GM12878 (cell line): ENCODE measurements at regions not wholly inside any gene's neighbourhood (a gene's known extent, or its start where the extent isn't known, plus 50 kb on each side); places are given as distances from the start of the nearest gene placed in this dataset.
"Not testable (repeated sequence)": the region's sequence is repeated elsewhere in the genome, so short reads cannot be mapped to it uniquely, and the experiment has no call there.

Experiments
- ATAC-seq: fragments of 200-7000 bp; cut with Tn5 transposase; 3 replicates; pipeline ENCODE4 v1.9.1; 2020; ENCODE audit warnings: mild to moderate bottlenecking, moderate library complexity
- BruUV-seq: library from RNA; stranded (reverse); fragments of 400-500 nt; replicated peaks from 2 replicates; lab custom pipeline; 2021; lab: Mats Ljungman, UMichigan
- CTCF ChIA-PET: fragments of 300-600 bp; sonication (Branson Sonifier 250); formaldehyde crosslinking; extraction: SDS; loops from one replicate; lab custom pipeline; 2021; ENCODE audit warnings: inconsistent platforms; lab: Yijun Ruan, JAX
- POLR2A ChIA-PET: fragments of 350-600 bp; formaldehyde crosslinking; extraction: SDS; loops from one replicate; lab custom pipeline; 2021; ENCODE audit warnings: inconsistent platforms; lab: Charles Lee
- RAD21 ChIA-PET: fragments of 300-600 bp; sonication (Branson Sonifier 250); formaldehyde crosslinking; loops from one replicate; lab custom pipeline; 2023; ENCODE audit warnings: antibody characterized with exemption; ENCODE audit not compliant: unreplicated experiment; lab: Charles Lee
- SMC1A ChIA-PET: fragments of 300-600 bp; sonication (Branson Sonifier 250); formaldehyde crosslinking; loops from one replicate; lab custom pipeline; 2023; ENCODE audit not compliant: unreplicated experiment, uncharacterized antibody; lab: Charles Lee
- DNase-seq: peaks from one replicate; pipeline ENCODE4 v3.0.0-alpha.2; 2011; ENCODE audit warnings: low read depth, low spot score
- FAIRE-seq: peaks from 3 replicates; lab custom pipeline; 2011; peaks lifted over from hg19 to GRCh38; lab: Jason Lieb, UNC
- H2AFZ ChIP-seq: 2 replicates; pipeline ENCODE4 v1.6.0; 2011; ENCODE audit warnings: low read depth, low read length, control low read depth; ENCODE audit not compliant: control insufficient read depth
- H3K27ac ChIP-seq: 2 replicates; pipeline ENCODE4 v1.5.1; 2011; ENCODE audit warnings: control low read depth; ENCODE audit not compliant: control insufficient read depth, insufficient read depth
- H3K27me3 ChIP-seq, 2 experiments: replicated peaks in 1 of 2; 2 replicates each; pipeline versions ENCODE4 v1.6.0 to v1.6.1; 2011; ENCODE audit warnings: low read length in 1 of 2; ENCODE audit not compliant: control insufficient read depth in 2 of 2, insufficient read depth in 2 of 2
- H3K36me3 ChIP-seq, 2 experiments: 2 replicates each; pipeline ENCODE4 v1.5.1; 2011; ENCODE audit warnings: low read length in 1 of 2; ENCODE audit not compliant: control insufficient read depth in 2 of 2, insufficient read depth in 2 of 2
- H3K4me1 ChIP-seq: 2 replicates; pipeline ENCODE4 v1.6.1; 2011; ENCODE audit warnings: mild to moderate bottlenecking, low read length, moderate library complexity, mixed read lengths; ENCODE audit not compliant: control insufficient read depth, insufficient read depth
- H3K4me2 ChIP-seq: 2 replicates; pipeline ENCODE4 v1.6.0; 2011; ENCODE audit warnings: control low read depth; ENCODE audit not compliant: control insufficient read depth, insufficient read depth
- H3K4me3 ChIP-seq: fragments of 200-600 bp; sonication (generic); 2 replicates; pipeline ENCODE4 v1.5.1; 2016
- H3K79me2 ChIP-seq: 2 replicates; pipeline ENCODE4 v1.6.0; 2011; ENCODE audit warnings: low read length; ENCODE audit not compliant: control insufficient read depth, insufficient read depth
- H3K9ac ChIP-seq: 2 replicates; pipeline ENCODE4 v1.8.0; 2011; ENCODE audit warnings: low read length, control low read depth, mixed read lengths; ENCODE audit not compliant: control insufficient read depth, insufficient read depth
- H3K9me3 ChIP-seq: replicated peaks from 3 replicates; pipeline ENCODE4 v1.5.1; 2011; ENCODE audit warnings: mild to moderate bottlenecking, low read length; ENCODE audit not compliant: control insufficient read depth, insufficient read depth
- H4K20me1 ChIP-seq: 2 replicates; pipeline ENCODE4 v1.6.0; 2011; ENCODE audit not compliant: control insufficient read depth, insufficient read depth
- WGBS: methylation state at CpG from one replicate; pipeline ENCODE4 v1.1.6; 2016; ENCODE audit warnings: low lambda C conversion rate; ENCODE audit not compliant: insufficient replicate concordance, insufficient coverage; ENCODE audit errors: missing lambda C conversion rate; 5-methylcytosine and 5-hydroxymethylcytosine counted together
- in situ Hi-C: fragments of 300-500 bp; cut with MboI; formaldehyde crosslinking; loops from 9 replicates; pipeline ENCODE4 v1.14.3; 2018; ENCODE audit warnings: mixed read lengths
- intact Hi-C: fragments of 100-400 bp; cut with micrococcal nuclease; formaldehyde crosslinking; loops from one replicate; pipeline ENCODE4 v1.14.2; 2022; ENCODE audit not compliant: unreplicated experiment

DNA sequence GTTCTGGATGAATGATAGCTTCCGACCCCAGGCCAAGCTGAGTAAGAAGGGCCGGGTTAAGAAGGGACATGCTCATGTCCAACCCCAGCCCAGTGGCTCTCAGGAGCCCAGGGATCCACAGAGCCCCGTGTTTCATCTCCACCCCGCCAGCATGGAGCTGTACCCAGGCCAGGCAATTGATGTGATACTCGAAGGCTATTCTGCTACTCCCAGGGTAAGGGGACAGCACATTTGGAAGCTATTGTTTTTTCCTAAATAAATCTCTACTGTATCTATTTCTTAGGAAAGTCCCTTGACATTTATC lies 255.0 kb upstream of the NBPF12 start:
- BruUV-seq, CTCF ChIA-PET: not testable (repeated sequence)

GRCh38 chr1:146682227-146683125 lies 255.6 kb upstream of the NBPF12 start:
- FAIRE-seq, ATAC-seq, H3K9me3 ChIP-seq, RAD21 ChIA-PET, H4K20me1 ChIP-seq, DNase-seq, intact Hi-C loops, POLR2A ChIA-PET, H3K27ac ChIP-seq, BruUV-seq, H3K79me2 ChIP-seq, H2AFZ ChIP-seq, H3K27me3 ChIP-seq, H3K36me3 ChIP-seq, H3K4me3 ChIP-seq, H3K4me1 ChIP-seq, H3K9ac ChIP-seq, H3K4me2 ChIP-seq, SMC1A ChIA-PET, CTCF ChIA-PET, in situ Hi-C loops: not testable (repeated sequence)
- WGBS, result 55% methylated on average over 7 of the region's 11 CpGs

More for the DNA sequence above, 255.0 kb upstream of the NBPF12 start:
- RAD21 ChIA-PET, H3K36me3 ChIP-seq, DNase-seq, H3K9me3 ChIP-seq, H3K79me2 ChIP-seq, H3K9ac ChIP-seq, H2AFZ ChIP-seq, FAIRE-seq, H4K20me1 ChIP-seq, H3K4me1 ChIP-seq, intact Hi-C loops, H3K27ac ChIP-seq, in situ Hi-C loops, SMC1A ChIA-PET, H3K4me2 ChIP-seq, ATAC-seq, H3K4me3 ChIP-seq, H3K27me3 ChIP-seq, POLR2A ChIA-PET: not testable (repeated sequence)
- WGBS, result 0% methylated on average over 2 of the region's 5 CpGs

DNA sequence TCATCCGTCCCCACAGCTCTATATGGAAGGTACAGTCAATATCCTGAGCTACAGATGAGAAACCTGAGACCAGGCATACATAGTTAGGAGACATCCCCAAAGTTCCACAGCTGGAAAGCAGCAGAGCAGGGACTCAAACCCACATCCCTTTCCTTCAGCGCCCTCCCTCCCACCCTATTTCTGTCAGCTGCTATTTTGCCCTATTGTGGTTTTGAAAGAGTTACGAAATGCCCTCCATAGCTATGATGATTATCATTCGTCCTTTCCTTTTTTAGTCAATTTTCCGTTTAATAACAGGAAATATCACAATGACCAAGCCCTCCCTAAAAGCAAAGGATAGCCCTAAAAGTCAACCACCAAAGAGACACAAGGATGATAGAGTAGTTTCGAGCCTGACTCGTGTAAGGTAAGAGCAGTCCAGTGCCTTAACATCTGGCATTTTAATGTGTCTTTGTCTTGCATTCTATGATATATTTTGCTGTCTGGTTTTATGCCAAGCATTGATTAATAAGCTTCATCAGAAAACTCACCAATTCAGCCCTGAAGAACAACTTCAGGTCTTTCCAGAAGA lies 264.3 kb upstream of the NBPF12 start:
- H3K9ac ChIP-seq, H3K9me3 ChIP-seq, H3K4me1 ChIP-seq, intact Hi-C loops, CTCF ChIA-PET, RAD21 ChIA-PET, H4K20me1 ChIP-seq, POLR2A ChIA-PET, FAIRE-seq, BruUV-seq, H3K36me3 ChIP-seq, H3K27ac ChIP-seq, ATAC-seq, H3K4me3 ChIP-seq, H2AFZ ChIP-seq, SMC1A ChIA-PET, H3K4me2 ChIP-seq, DNase-seq, H3K27me3 ChIP-seq, H3K79me2 ChIP-seq, in situ Hi-C loops: not testable (repeated sequence)
- WGBS, result 0% methylated on average over 3 of the region's 7 CpGs

- H3K4me2 ChIP-seq, intact Hi-C loops, ATAC-seq, H4K20me1 ChIP-seq, in situ Hi-C loops, RAD21 ChIA-PET, H3K4me1 ChIP-seq, CTCF ChIA-PET, H3K9ac ChIP-seq, BruUV-seq, POLR2A ChIA-PET, H3K9me3 ChIP-seq, H3K27me3 ChIP-seq, H3K36me3 ChIP-seq, H3K79me2 ChIP-seq, H2AFZ ChIP-seq, SMC1A ChIA-PET, DNase-seq, H3K27ac ChIP-seq, FAIRE-seq, H3K4me3 ChIP-seq: not testable (repeated sequence)
- 0% methylated on average over 2 of the region's 7 CpGs for WGBS
Measured at GRCh38 chr1:146672608-146673007, 265.5 kb upstream of the NBPF12 start.
